Heart left ventricle (tissue), 13 donors: ENCODE measurements at regions not wholly inside any gene's neighbourhood (a gene's known extent, or its start where the extent isn't known, plus 50 kb on each side); places are given as distances from the start of the nearest gene placed in this dataset.

Source experiments
- POLR2A ChIP-seq, 2 donors: fragments of 450-650 bp; IDR thresholded peaks; one replicate each; pipeline ENCODE4 v1.6.1; 2017; ENCODE audit warnings: antibody characterized with exemption in 2 of 2, mild to moderate bottlenecking in 2 of 2, moderate library complexity in 2 of 2
- TF ChIP-seq, protein P1 (sequence below), 12 donors: fragments of 200-600 bp; sonication (generic) in 4 of 12; IDR thresholded peaks; one replicate each; pipeline versions ENCODE4 v1.5.0 to v1.8.0; 2018 to 2022; ENCODE audit warnings: antibody characterized with exemption in 12 of 12, mild to moderate bottlenecking in 5 of 12
- donor health status: ischemic (EF 13 %, LVEDD 7.1; RV severe dilation, severe dysfunction).
- donor health status: DM: no; HTN: yes; CAD: no.
- donor health status: DM: no; HTN: no; CAD: no.
- donor health status: ischemic (EF 25% LVEDD 6.9; RV normal size, moderate dysfunction).
- donor health status: ischemic (EF 25% LVEDD 5.7; RV mildly dilated, moderate dysfunction).
- donor health status: ischemic (EF 35%, LVEDD 5.7; RV mildly dilated, moderate dysfunction).
- donor health status: nonischemic (EF 11% LVEDD 7.7; RV severe dilation, severe dysfunction).
- donor health status: DM: yes; HTN: yes; CAD: no.
- donor health status: PGD.
- donor health status: ischemic (EF 29% LVEDD 5.4; RV normal size, mild dysfunction).
- donor health status: nonischemic (EF 23%, LVEDD 6.1; RV moderate dilation, normal function).

DNA sequence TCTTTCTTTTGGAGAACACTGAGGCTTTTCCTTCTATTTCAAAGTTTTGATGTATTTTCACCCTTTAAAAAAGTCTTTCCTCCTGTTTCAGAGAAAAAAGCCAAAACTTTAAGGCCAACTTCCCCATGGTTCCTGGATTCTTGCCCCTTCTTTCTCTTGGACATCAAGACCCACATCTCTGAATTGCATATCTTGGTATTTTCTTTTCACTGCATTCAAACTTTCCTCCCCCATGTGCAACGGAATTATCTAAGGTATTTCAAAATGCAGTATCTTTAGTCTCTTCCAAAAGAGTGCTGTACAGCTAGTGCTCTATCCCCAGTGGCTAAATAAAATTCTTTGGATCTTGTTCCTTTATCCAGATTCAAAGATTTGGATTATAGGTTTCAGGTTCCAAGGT, 81.1 kb upstream of the TSPAN2 start:
- TF ChIP-seq, protein P1, sequence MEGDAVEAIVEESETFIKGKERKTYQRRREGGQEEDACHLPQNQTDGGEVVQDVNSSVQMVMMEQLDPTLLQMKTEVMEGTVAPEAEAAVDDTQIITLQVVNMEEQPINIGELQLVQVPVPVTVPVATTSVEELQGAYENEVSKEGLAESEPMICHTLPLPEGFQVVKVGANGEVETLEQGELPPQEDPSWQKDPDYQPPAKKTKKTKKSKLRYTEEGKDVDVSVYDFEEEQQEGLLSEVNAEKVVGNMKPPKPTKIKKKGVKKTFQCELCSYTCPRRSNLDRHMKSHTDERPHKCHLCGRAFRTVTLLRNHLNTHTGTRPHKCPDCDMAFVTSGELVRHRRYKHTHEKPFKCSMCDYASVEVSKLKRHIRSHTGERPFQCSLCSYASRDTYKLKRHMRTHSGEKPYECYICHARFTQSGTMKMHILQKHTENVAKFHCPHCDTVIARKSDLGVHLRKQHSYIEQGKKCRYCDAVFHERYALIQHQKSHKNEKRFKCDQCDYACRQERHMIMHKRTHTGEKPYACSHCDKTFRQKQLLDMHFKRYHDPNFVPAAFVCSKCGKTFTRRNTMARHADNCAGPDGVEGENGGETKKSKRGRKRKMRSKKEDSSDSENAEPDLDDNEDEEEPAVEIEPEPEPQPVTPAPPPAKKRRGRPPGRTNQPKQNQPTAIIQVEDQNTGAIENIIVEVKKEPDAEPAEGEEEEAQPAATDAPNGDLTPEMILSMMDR (IDR thresholded peaks at IDR 0.05): no peak
- no peak for TF ChIP-seq POLR2A (IDR thresholded peaks at IDR 0.05)
